IMR-90 (cell line): ENCODE measurements at regions not wholly inside any gene's neighbourhood (a gene's known extent, or its start where the extent isn't known, plus 50 kb on each side); places are given as distances from the start of the nearest gene placed in this dataset.

Experiments used
- ATAC-seq: fragments of 200-7000 bp; cut with Tn5 transposase; 2 replicates; pipeline ENCODE4 v1.9.1; 2020; ENCODE audit warnings: low read depth, mild to moderate bottlenecking, moderate library complexity
- BruUV-seq: library from RNA; stranded (reverse); fragments of 400-500 nt; replicated peaks from 2 replicates; lab custom pipeline; 2021; lab: Mats Ljungman, UMichigan
- CTCF ChIA-PET: fragments of 300-600 bp; formaldehyde crosslinking; extraction: SDS; loops from one replicate; lab custom pipeline; 2021; ENCODE audit warnings: antibody characterized with exemption; lab: Yijun Ruan, JAX
- POLR2A ChIA-PET: fragments of 300-600 bp; sonication (Branson Sonifier 250); formaldehyde crosslinking; loops from one replicate; lab custom pipeline; 2022; ENCODE audit warnings: antibody characterized with exemption; ENCODE audit not compliant: unreplicated experiment; lab: Charles Lee
- DNase-seq: peaks from one replicate; pipeline ENCODE4 v3.0.0; 2013
- H2AFZ ChIP-seq: replicated peaks from 2 replicates; pipeline ENCODE3; 2013; ENCODE audit warnings: low read length, mild to moderate bottlenecking; ENCODE audit not compliant: poor library complexity
- H2AK5ac ChIP-seq: 2 replicates; pipeline ENCODE4 v1.6.1; 2013; ENCODE audit warnings: low read depth, low read length, inconsistent platforms
- H2AK9ac ChIP-seq: replicated peaks from 2 replicates; pipeline ENCODE3; 2013; ENCODE audit warnings: mild to moderate bottlenecking, low read depth, low read length, moderate library complexity; ENCODE audit not compliant: poor library complexity
- H2BK120ac ChIP-seq: 2 replicates; pipeline ENCODE4 v1.6.1; 2013; ENCODE audit warnings: low read depth, low read length, inconsistent platforms
- H2BK15ac ChIP-seq: 3 replicates; pipeline ENCODE4 v1.6.1; 2013; ENCODE audit warnings: low read depth, low read length, inconsistent platforms
- H2BK20ac ChIP-seq: 2 replicates; pipeline ENCODE4 v1.6.1; 2013; ENCODE audit warnings: low read depth, mild to moderate bottlenecking, inconsistent platforms, low read length, moderate library complexity
- H2BK5ac ChIP-seq: 2 replicates; pipeline ENCODE4 v1.6.1; 2013; ENCODE audit warnings: mild to moderate bottlenecking, low read depth, low read length, inconsistent platforms; ENCODE audit not compliant: poor library complexity, severe bottlenecking
- H3K14ac ChIP-seq: replicated peaks from 2 replicates; pipeline ENCODE4 v1.6.1; 2013; ENCODE audit warnings: low read depth, low read length, inconsistent platforms
- H3K18ac ChIP-seq: 2 replicates; pipeline ENCODE4 v1.6.1; 2013; ENCODE audit warnings: low read depth, low read length, control low read depth
- H3K23ac ChIP-seq: 2 replicates; pipeline ENCODE4 v1.6.1; 2013; ENCODE audit warnings: low read depth, low read length, inconsistent platforms
- H3K27ac ChIP-seq: 2 replicates; pipeline ENCODE4 v1.5.1; 2013; ENCODE audit warnings: mild to moderate bottlenecking, control low read depth, low read length; ENCODE audit not compliant: insufficient read depth
- H3K27me3 ChIP-seq: 2 replicates; pipeline ENCODE4 v1.6.1; 2013; ENCODE audit warnings: low read length; ENCODE audit not compliant: control insufficient read depth, insufficient read depth
- H3K36me3 ChIP-seq: 2 replicates; pipeline ENCODE4 v1.6.1; 2013; ENCODE audit warnings: low read length, mixed read lengths; ENCODE audit not compliant: control insufficient read depth, insufficient read depth
- H3K4ac ChIP-seq: 2 replicates; pipeline ENCODE4 v1.6.1; 2013; ENCODE audit warnings: low read depth, low read length, inconsistent platforms
- H3K4me1 ChIP-seq: 2 replicates; pipeline ENCODE4 v1.6.1; 2013; ENCODE audit warnings: low read length, mixed read lengths; ENCODE audit not compliant: control insufficient read depth, insufficient read depth
- H3K4me2 ChIP-seq: 2 replicates; pipeline ENCODE4 v1.6.1; 2013; ENCODE audit warnings: low read depth, mild to moderate bottlenecking, control low read depth, low read length, moderate library complexity
- H3K4me3 ChIP-seq: 2 replicates; pipeline ENCODE4 v1.5.1; 2013; ENCODE audit warnings: low read depth, mild to moderate bottlenecking, control low read depth, low read length, moderate library complexity; ENCODE audit not compliant: insufficient read depth
- H3K56ac ChIP-seq: 2 replicates; pipeline ENCODE4 v1.6.1; 2013; ENCODE audit warnings: low read length, inconsistent platforms; ENCODE audit not compliant: insufficient read depth; ENCODE audit errors: extremely low read depth
- H3K79me1 ChIP-seq, 2 experiments: 2 replicates each; pipeline ENCODE4 v1.6.1; 2013; ENCODE audit warnings: low read length in 2 of 2, inconsistent platforms in 1 of 2, low read depth in 1 of 2
- H3K9ac ChIP-seq: 2 replicates; pipeline ENCODE4 v1.6.1; 2013; ENCODE audit warnings: low read depth, low read length, control low read depth
- H3K9me1 ChIP-seq: 2 replicates; pipeline ENCODE4 v1.6.1; 2013; ENCODE audit warnings: low read length, inconsistent platforms; ENCODE audit not compliant: insufficient read depth
- H3K9me3 ChIP-seq: 2 replicates; pipeline ENCODE4 v1.6.1; 2013; ENCODE audit warnings: low read length; ENCODE audit not compliant: control insufficient read depth, insufficient read depth
- H4K20me1 ChIP-seq: 2 replicates; pipeline ENCODE4 v1.6.1; 2013; ENCODE audit warnings: low read length, inconsistent platforms; ENCODE audit not compliant: insufficient read depth
- H4K5ac ChIP-seq: 2 replicates; pipeline ENCODE4 v1.6.1; 2013; ENCODE audit warnings: mild to moderate bottlenecking, low read depth, low read length, control low read depth
- H4K8ac ChIP-seq, 2 experiments: 2 replicates each; pipeline ENCODE4 v1.6.1; 2013; ENCODE audit warnings: low read depth in 2 of 2, low read length in 2 of 2, control low read depth in 1 of 2, inconsistent platforms in 1 of 2
- H4K91ac ChIP-seq: 2 replicates; pipeline ENCODE4 v1.6.1; 2013; ENCODE audit warnings: low read depth, low read length, inconsistent platforms; ENCODE audit not compliant: insufficient read depth
- BHLHE40 ChIP-seq: fragments of 150-350 bp; IDR thresholded peaks from 2 replicates; pipeline ENCODE4 v1.6.1; 2016; ENCODE audit warnings: mild to moderate bottlenecking, low read depth, low read length
- CEBPB ChIP-seq: IDR thresholded peaks from 2 replicates; pipeline ENCODE4 v1.6.1; 2012; ENCODE audit warnings: low read depth, low read length, improper control_type of control experiment
- CHD1 ChIP-seq: IDR thresholded peaks from 2 replicates; pipeline ENCODE4 v1.6.1; 2012; ENCODE audit warnings: low read depth, low read length, improper control_type of control experiment
- FOS ChIP-seq: fragments of 150-350 bp; IDR thresholded peaks from 2 replicates; pipeline ENCODE4 v1.6.1; 2016; ENCODE audit warnings: low read depth, low read length
- MAFK ChIP-seq: IDR thresholded peaks from 2 replicates; pipeline ENCODE4 v1.6.1; 2012; ENCODE audit warnings: low read depth, low read length, improper control_type of control experiment
- MXI1 ChIP-seq: IDR thresholded peaks from 2 replicates; pipeline ENCODE4 v1.6.1; 2012; ENCODE audit warnings: low read depth, mild to moderate bottlenecking, low read length, moderate library complexity, borderline replicate concordance
- POLR2A ChIP-seq: IDR thresholded peaks from 2 replicates; pipeline ENCODE4 v1.6.1; 2012; ENCODE audit warnings: mild to moderate bottlenecking, low read depth, low read length
- RAD21 ChIP-seq: IDR thresholded peaks from 2 replicates; pipeline ENCODE4 v1.6.1; 2012; ENCODE audit warnings: low read length, improper control_type of control experiment
- RCOR1 ChIP-seq: IDR thresholded peaks from 2 replicates; pipeline ENCODE4 v1.6.1; 2012; ENCODE audit warnings: mild to moderate bottlenecking, low read length, improper control_type of control experiment; ENCODE audit not compliant: insufficient replicate concordance
- SMC3 ChIP-seq: fragments of 150-350 bp; IDR thresholded peaks from 2 replicates; pipeline ENCODE4 v1.6.1; 2016; ENCODE audit warnings: low read depth, mild to moderate bottlenecking, antibody characterized with exemption, low read length, moderate library complexity
- WGBS, 2 experiments: methylation state at CpG; one replicate each; pipeline versions ENCODE4 v1.1.5 to v1.1.7; 2013; ENCODE audit warnings: missing lambda C conversion rate in 2 of 2; ENCODE audit not compliant: insufficient read length in 1 of 2; ENCODE audit errors: extremely low coverage in 2 of 2; 5-methylcytosine and 5-hydroxymethylcytosine counted together
- dilution Hi-C: fragments of 300-500 bp; cut with HindIII; formaldehyde crosslinking; loops from one replicate; pipeline ENCODE4 v1.14.3; 2018; ENCODE audit warnings: low sequenced_read_pairs; ENCODE audit not compliant: unreplicated experiment
- in situ Hi-C: fragments of 300-500 bp; cut with MboI; formaldehyde crosslinking; loops from 3 replicates; pipeline ENCODE4 v1.14.3; 2019; ENCODE audit warnings: low sequenced_read_pairs, inconsistent platforms, mixed read lengths
- intact Hi-C: fragments of 100-400 bp; cut with micrococcal nuclease; formaldehyde crosslinking; loops from 2 replicates; pipeline ENCODE4 v1.10.0; 2022
- TF ChIP-seq, protein P1 (sequence below): conservative IDR thresholded peaks from 2 replicates; pipeline ENCODE4 v1.5.1; 2012; ENCODE audit warnings: mild to moderate bottlenecking, low read depth, low read length, improper control_type of control experiment
- TF ChIP-seq, protein P2 (sequence below): fragments of 150-350 bp; IDR thresholded peaks from 2 replicates; pipeline ENCODE4 v1.6.1; 2016; ENCODE audit warnings: low read depth, mild to moderate bottlenecking, low read length, moderate library complexity, borderline replicate concordance

DNA sequence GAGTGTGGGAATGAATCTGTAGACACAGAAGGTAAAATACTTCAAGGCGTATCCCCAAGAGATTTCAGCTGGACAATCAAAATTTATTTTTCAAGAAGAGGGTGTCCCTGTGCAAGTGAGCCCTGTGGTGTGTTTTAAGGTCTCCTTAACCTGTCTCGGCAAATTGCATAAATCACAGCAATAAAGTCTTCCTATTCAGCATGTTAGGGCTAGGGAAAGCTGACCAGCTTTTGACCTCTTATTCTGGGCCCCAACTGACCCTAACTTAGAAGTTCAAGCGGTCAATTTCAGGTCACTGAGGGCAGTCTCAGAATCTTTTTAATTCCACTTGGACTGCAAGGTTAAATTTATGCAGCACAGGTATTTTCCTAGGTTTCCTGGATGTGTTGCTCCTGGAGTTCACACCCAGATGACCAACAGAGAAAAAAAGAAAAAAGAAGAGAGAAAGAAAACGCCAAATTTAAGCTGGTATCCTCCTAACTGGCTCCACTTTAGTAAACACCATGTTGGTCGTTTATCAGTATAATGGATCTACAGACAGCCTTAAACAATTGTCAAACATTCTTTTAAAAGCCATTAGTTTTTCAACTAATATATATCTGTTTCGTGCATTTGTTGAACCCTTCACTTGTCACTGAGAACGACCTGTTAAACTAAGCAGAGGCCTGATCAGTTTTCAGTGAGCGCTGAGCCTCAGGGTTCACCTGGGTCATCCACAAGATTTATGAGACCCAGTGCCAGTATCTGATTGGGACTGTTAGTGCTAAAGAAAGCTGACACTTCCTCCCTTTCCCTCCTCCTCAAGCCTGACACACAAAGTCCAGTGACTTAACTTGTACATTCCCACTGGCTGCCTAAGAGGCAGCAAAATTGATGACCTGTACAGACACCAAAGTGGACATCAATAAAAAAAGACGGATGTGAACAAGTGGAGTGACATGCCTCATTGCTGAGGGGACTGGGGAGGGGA lies 546.1 kb downstream of the NR2F1-AS1 start:
- 75% methylated on average over 2 of the region's 9 CpGs; no CpG with 5 or more reads in 1 of the 2 experiments for WGBS, 2 experiments
- intact Hi-C loops: no loop called here
- Histone ChIP-seq H3K14ac (peak overlapping the region; percentile 37; the same call in 1 of the 2 replicates), H3K9me3 (no peaks in the 10 kb centered on the region), H3K79me1 (no peaks in the 10 kb centered on the region), H2BK20ac (no peak overlapping the region; the same call in 1 of the 2 replicates), H3K4me1 (no peaks in the 10 kb centered on the region), H2BK120ac (no peak overlapping the region), H3K36me3 (no peaks in the 10 kb centered on the region), H4K91ac (no peak overlapping the region), H3K9ac (no peak overlapping the region), H2BK15ac (peak overlapping the region; percentile 4; the same call in 1 of the 3 replicates), H3K4me2 (no peak overlapping the region), H3K9me1 (no peaks in the 10 kb centered on the region), H3K4me3 (no peak overlapping the region), H4K5ac (no peak overlapping the region), H2AK5ac (no peak overlapping the region), H2AK9ac (no peak overlapping the region), H2BK5ac (no peak overlapping the region), H4K20me1 (no peaks in the 10 kb centered on the region), H2AFZ (peak overlapping the region; percentile 58), H3K56ac (no peak overlapping the region), H3K18ac (no peak overlapping the region), H3K27me3 (no peaks in the 10 kb centered on the region), H3K27ac (no peak overlapping the region), H4K8ac (no peak overlapping the region), H3K4ac (peak overlapping the region; percentile 10; the same call in 1 of the 2 replicates), H3K23ac (no peak overlapping the region)
- in situ Hi-C loops: no loop called here
- ChIA-PET CTCF (interaction anchor here (0.8 to 1.0 kb wide), 2 partner anchors 8 to 28 kb away, joined by 3 read pairs; no protein-coding TSS in a partner anchor), POLR2A (no interaction called here)
- BruUV-seq: no TSS peak
- ATAC-seq (peak; percentile 35), DNase-seq (no peak)
- dilution Hi-C loops: no loop called here
- no peak for TF ChIP-seq MXI1
- TF ChIP-seq, protein P1, sequence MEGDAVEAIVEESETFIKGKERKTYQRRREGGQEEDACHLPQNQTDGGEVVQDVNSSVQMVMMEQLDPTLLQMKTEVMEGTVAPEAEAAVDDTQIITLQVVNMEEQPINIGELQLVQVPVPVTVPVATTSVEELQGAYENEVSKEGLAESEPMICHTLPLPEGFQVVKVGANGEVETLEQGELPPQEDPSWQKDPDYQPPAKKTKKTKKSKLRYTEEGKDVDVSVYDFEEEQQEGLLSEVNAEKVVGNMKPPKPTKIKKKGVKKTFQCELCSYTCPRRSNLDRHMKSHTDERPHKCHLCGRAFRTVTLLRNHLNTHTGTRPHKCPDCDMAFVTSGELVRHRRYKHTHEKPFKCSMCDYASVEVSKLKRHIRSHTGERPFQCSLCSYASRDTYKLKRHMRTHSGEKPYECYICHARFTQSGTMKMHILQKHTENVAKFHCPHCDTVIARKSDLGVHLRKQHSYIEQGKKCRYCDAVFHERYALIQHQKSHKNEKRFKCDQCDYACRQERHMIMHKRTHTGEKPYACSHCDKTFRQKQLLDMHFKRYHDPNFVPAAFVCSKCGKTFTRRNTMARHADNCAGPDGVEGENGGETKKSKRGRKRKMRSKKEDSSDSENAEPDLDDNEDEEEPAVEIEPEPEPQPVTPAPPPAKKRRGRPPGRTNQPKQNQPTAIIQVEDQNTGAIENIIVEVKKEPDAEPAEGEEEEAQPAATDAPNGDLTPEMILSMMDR: no peak
- no peak for TF ChIP-seq FOS
- no peak for TF ChIP-seq POLR2A
- no peak for TF ChIP-seq MAFK
- TF ChIP-seq BHLHE40: no peak
- TF ChIP-seq, protein P2, sequence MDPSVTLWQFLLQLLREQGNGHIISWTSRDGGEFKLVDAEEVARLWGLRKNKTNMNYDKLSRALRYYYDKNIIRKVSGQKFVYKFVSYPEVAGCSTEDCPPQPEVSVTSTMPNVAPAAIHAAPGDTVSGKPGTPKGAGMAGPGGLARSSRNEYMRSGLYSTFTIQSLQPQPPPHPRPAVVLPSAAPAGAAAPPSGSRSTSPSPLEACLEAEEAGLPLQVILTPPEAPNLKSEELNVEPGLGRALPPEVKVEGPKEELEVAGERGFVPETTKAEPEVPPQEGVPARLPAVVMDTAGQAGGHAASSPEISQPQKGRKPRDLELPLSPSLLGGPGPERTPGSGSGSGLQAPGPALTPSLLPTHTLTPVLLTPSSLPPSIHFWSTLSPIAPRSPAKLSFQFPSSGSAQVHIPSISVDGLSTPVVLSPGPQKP: no peak
- no peak for TF ChIP-seq CEBPB
- TF ChIP-seq RCOR1: no peak
- TF ChIP-seq CHD1: no peak
- TF ChIP-seq RAD21: no peak
- TF ChIP-seq SMC3: no peak
